T-helper 1 cell treated with Interleukin-12 subunit alpha and Interleukin-12 subunit beta and Interleukin-4 antibody, amounts not matched to agents 30 μg/mL and 1 μg/mL, for 36 hours (primary cell): ENCODE measurements at regions not wholly inside any gene's neighbourhood (a gene's known extent, or its start where the extent isn't known, plus 50 kb on each side); places are given as distances from the start of the nearest gene placed in this dataset.

Source experiments
- H3K27ac Mint-ChIP-seq: one replicate; pipeline ENCODE4 v1.8.0; 2021; ENCODE audit warnings: mild to moderate bottlenecking, mixed read lengths
- H3K27me3 Mint-ChIP-seq: one replicate; pipeline ENCODE4 v1.8.0; 2021; ENCODE audit warnings: low read depth, mixed read lengths
- H3K36me3 Mint-ChIP-seq: one replicate; pipeline ENCODE4 v1.8.0; 2021; ENCODE audit warnings: low read depth, mixed read lengths
- H3K4me1 Mint-ChIP-seq: one replicate; pipeline ENCODE4 v1.8.0; 2021; ENCODE audit warnings: low read depth, mixed read lengths
- H3K4me3 Mint-ChIP-seq: one replicate; pipeline ENCODE4 v1.8.0; 2021; ENCODE audit warnings: mild to moderate bottlenecking, moderate library complexity, mixed read lengths
- H3K9me3 Mint-ChIP-seq: one replicate; pipeline ENCODE4 v1.8.0; 2021; ENCODE audit warnings: mixed read lengths

DNA sequence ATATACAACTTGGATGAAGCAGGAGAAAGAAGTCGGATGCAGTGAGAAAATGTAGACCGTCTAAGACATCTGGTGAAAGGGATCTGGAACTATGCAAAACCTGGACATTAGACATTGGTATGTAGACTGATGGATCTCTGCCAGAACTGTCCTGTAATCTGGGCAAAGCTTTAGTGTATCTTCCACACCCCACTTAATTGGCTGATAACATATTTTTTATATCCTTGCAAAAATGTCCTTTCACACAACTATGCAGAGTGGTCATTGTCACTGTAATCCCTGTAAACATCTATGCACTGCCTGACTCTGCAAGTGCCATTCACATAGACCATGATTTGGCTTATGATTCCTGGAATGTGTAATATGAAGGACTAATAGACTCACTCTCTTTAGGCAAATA, 163.1 kb downstream of the TUSC7 start:
- no peaks in the 10 kb centered on the region for H3K9me3 Mint-ChIP-seq
- H3K4me1 Mint-ChIP-seq = no peaks in the 10 kb centered on the region
- no peak overlapping the region for H3K4me3 Mint-ChIP-seq
- H3K27me3 Mint-ChIP-seq = no peaks in the 10 kb centered on the region
- no peak overlapping the region for H3K27ac Mint-ChIP-seq
- no peaks in the 10 kb centered on the region for H3K36me3 Mint-ChIP-seq

DNA sequence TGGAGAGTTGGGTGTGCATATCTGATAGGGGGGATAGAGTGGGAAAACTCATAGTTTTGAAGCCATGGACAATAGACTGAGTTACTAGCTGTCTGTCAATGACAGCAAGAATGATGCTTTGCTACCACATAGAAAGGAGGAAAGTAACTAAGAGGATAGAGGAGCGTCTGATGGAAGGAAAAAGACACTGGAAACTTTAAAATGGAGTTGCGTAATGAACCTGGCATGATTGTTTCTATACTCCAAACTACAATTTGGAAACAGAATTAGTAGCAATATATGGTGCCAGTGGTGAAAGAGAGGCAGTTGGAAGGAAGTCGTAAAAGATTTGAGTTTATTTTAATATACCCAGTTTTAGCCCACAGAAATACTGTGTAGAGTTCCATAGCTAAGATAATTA, 163.6 kb downstream of the TUSC7 start:
- Mint-ChIP-seq H3K36me3 (no peaks in the 10 kb centered on the region), H3K9me3 (no peaks in the 10 kb centered on the region), H3K4me3 (no peak overlapping the region), H3K27me3 (no peaks in the 10 kb centered on the region), H3K4me1 (no peaks in the 10 kb centered on the region), H3K27ac (no peak overlapping the region)

GRCh38 chr3:116877968-116878367, 168.4 kb downstream of the TUSC7 start:
- Mint-ChIP-seq H3K27me3 (no peaks in the 10 kb centered on the region), H3K9me3 (no peaks in the 10 kb centered on the region), H3K36me3 (no peaks in the 10 kb centered on the region), H3K27ac (no peak overlapping the region), H3K4me3 (no peak overlapping the region), H3K4me1 (no peaks in the 10 kb centered on the region)

DNA sequence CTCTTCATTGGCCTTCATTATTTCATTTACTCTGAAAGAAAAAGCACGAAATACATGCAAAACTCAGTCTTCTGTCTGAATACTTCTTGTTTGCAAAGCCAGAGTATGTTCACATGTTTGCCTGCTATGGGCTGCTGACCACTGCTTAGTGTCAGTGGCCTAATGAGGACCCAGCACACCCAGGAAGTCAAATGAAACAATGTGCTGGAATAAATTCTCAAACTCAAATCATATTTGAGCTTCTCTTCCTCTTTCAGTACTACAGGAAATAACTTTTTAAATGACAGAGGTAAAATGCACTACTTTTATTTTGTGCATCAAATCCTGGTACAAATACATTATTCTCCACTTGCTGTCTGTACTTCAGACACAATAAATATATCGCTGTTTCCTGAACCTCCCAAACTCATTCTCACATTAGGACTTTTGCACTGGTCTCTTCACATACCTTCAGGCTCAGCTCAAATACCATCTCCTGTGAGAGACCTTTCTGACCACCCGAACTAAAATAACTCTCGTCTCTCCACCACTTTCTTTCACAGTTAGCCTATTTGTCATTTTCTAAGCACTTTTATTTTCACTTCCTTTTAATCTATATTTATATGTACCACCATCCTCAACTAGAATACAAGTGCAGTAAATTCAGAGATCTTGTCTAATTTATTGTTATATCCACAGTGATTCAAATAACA, 176.8 kb downstream of the TUSC7 start:
- no peak overlapping the region for H3K27ac Mint-ChIP-seq
- no peaks in the 10 kb centered on the region for H3K4me1 Mint-ChIP-seq
- no peaks in the 10 kb centered on the region for H3K36me3 Mint-ChIP-seq
- H3K27me3 Mint-ChIP-seq = no peaks in the 10 kb centered on the region
- no peaks in the 10 kb centered on the region for H3K9me3 Mint-ChIP-seq
- no peak overlapping the region for H3K4me3 Mint-ChIP-seq

GRCh38 chr3:116896116-116896515, 186.5 kb downstream of the TUSC7 start:
- Mint-ChIP-seq H3K27me3 (no peaks in the 10 kb centered on the region), H3K4me1 (no peaks in the 10 kb centered on the region)

DNA sequence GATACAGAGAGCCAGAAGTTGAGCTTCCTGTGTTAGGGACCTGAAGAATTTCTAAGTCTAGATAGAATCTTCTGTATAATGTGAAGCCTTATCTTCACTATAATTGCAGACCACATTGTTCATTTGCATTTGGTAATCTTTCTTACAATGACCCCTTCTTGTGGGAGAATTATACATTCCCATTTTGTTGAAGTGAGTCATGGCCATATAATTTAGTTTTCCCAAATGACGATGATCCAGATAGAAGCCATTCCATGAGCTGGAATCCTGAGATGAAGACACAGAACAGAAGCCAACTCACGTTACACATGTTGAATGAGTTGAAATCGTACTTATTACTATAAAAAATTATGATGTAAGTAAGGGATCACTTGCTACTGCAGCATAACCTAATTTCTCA, 187.8 kb downstream of the TUSC7 start:
- Mint-ChIP-seq H3K27me3 (no peaks in the 10 kb centered on the region), H3K4me1 (no peaks in the 10 kb centered on the region), H3K4me3 (no peak overlapping the region), H3K27ac (no peak overlapping the region), H3K36me3 (no peaks in the 10 kb centered on the region), H3K9me3 (no peaks in the 10 kb centered on the region)

More at GRCh38 chr3:116896116-116896515, 186.5 kb downstream of the TUSC7 start:
- Mint-ChIP-seq H3K9me3 (no peaks in the 10 kb centered on the region), H3K36me3 (no peaks in the 10 kb centered on the region), H3K27ac (no peak overlapping the region), H3K4me3 (no peak overlapping the region)

DNA sequence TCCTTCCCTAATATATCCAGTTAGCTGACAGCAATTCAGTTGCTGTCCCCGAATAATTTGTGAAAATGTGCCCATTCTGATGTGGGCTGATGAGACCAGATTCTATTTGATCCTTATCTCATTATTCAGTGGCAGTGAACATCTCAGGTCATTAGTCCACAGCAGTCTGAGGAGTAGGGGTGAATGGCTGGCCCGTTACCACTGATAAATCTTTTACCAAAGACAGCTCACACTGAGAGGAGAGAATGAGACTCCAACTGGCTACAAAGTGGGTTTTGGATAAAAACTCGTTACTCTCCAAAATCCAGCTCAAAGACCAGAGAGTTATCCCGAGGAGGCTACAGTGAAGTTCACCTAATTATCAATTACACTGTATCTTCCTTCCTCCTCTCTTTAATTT, 189.7 kb downstream of the TUSC7 start:
- Mint-ChIP-seq H3K9me3 (no peaks in the 10 kb centered on the region), H3K4me3 (no peak overlapping the region), H3K4me1 (no peaks in the 10 kb centered on the region), H3K27ac (no peak overlapping the region), H3K36me3 (no peaks in the 10 kb centered on the region), H3K27me3 (no peaks in the 10 kb centered on the region)

- no peak overlapping the region for H3K27ac Mint-ChIP-seq
- peaks cover 9% of the 10 kb centered on the region for H3K9me3 Mint-ChIP-seq
- no peak overlapping the region for H3K4me3 Mint-ChIP-seq
- H3K4me1 Mint-ChIP-seq = no peaks in the 10 kb centered on the region
- H3K36me3 Mint-ChIP-seq = no peaks in the 10 kb centered on the region
- no peaks in the 10 kb centered on the region for H3K27me3 Mint-ChIP-seq
These were observed 195.8 kb downstream of the TUSC7 start for GRCh38 chr3:116905334-116905733.

DNA sequence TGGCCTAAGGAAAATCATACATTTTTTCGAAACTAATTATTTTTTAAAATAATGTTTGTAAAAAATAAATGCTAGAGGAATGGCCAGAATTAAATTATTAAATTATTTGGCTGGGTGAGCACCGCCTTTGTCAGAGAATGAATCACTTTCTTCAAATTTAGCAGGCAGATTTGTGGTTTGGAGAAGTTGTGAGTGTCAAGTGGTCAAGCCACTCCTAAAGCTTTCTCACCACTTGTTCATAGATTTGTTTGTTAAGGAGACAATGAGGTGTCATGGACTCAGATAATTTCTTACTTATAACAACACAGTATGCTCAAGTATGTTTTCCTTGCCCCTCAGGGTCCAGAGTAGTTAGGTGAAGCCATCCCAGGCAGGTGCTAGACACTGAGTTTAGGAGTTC, 196.2 kb downstream of the TUSC7 start:
- no peaks in the 10 kb centered on the region for H3K4me1 Mint-ChIP-seq
- H3K27me3 Mint-ChIP-seq = no peaks in the 10 kb centered on the region
- H3K4me3 Mint-ChIP-seq = no peak overlapping the region
- H3K36me3 Mint-ChIP-seq = no peaks in the 10 kb centered on the region
- no peak overlapping the region for H3K27ac Mint-ChIP-seq
- peaks cover 9% of the 10 kb centered on the region for H3K9me3 Mint-ChIP-seq

- H3K27me3 Mint-ChIP-seq = no peaks in the 10 kb centered on the region
- no peaks in the 10 kb centered on the region for H3K4me1 Mint-ChIP-seq
- no peak overlapping the region for H3K4me3 Mint-ChIP-seq
- peaks cover 9% of the 10 kb centered on the region for H3K9me3 Mint-ChIP-seq
- no peaks in the 10 kb centered on the region for H3K36me3 Mint-ChIP-seq
- H3K27ac Mint-ChIP-seq = no peak overlapping the region
These were observed 202.5 kb downstream of the TUSC7 start for GRCh38 chr3:116912116-116912515.

DNA sequence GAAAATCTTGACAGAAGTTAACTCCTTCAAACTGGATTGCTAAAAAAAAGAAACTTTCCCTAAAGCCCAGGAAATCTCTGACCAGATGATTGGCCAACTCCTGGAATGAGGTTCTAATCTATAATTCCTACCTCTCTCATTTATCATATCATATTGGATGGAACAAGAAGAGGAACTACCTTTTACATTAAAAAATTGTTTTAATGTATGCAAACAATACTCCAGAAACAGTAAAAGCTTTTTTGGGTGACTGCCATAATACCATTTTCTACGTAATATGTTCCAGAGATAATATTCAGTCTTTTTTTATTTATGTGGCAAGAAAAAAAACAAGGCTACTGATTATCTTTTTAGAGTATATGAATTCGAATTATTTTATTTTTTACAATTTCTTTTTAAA, 204.4 kb downstream of the TUSC7 start:
- H3K4me1 Mint-ChIP-seq = no peaks in the 10 kb centered on the region
- no peak overlapping the region for H3K27ac Mint-ChIP-seq
- H3K27me3 Mint-ChIP-seq = no peaks in the 10 kb centered on the region
- no peak overlapping the region for H3K4me3 Mint-ChIP-seq
- H3K36me3 Mint-ChIP-seq = no peaks in the 10 kb centered on the region
- H3K9me3 Mint-ChIP-seq = peaks cover under 1% of the 10 kb centered on the region

- H3K4me1 Mint-ChIP-seq = no peaks in the 10 kb centered on the region
- H3K36me3 Mint-ChIP-seq = no peaks in the 10 kb centered on the region
- no peak overlapping the region for H3K4me3 Mint-ChIP-seq
- H3K27me3 Mint-ChIP-seq = no peaks in the 10 kb centered on the region
- no peaks in the 10 kb centered on the region for H3K9me3 Mint-ChIP-seq
- H3K27ac Mint-ChIP-seq = no peak overlapping the region
These were observed 207.3 kb downstream of the TUSC7 start for GRCh38 chr3:116916836-116917235.

DNA sequence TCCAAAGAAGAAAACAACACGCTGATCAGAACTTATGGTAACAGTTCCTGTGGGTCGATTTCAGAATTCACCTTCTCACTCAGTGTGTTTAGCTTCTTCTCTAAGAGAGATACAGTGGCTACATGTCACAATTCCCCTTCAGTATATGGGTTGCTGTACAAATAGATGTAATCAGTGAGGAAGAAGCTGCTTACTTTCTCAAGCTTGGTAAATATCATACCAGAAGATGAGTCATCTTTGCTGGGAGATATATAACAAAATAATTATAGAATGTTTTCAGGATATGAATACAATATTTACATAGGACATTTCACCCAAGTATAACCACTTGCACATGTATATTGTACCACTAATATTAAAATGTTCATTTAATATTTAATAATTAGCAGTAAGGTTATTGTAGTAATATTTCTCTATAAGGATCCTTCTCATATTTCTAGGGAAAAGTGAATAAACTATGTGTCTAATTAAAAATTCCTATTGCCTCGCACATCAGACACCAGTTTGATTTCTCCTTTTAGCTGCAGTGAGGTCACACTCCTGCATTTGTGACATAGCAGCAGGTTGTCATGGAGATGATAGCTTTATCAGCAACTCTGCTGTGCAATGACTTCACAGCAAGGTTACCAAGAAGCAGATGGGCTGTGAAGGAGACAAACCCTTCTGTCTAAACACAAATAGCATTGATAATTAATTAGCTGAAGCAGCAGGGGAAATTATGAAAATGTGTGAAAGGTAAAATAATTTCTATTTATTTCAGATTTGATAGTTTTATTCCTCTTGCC, 211.4 kb downstream of the TUSC7 start:
- Mint-ChIP-seq H3K36me3 (no peaks in the 10 kb centered on the region), H3K27me3 (no peaks in the 10 kb centered on the region), H3K9me3 (peaks cover 20% of the 10 kb centered on the region), H3K4me3 (no peak overlapping the region), H3K27ac (no peak overlapping the region), H3K4me1 (no peaks in the 10 kb centered on the region)

GRCh38 chr3:116927918-116928317, 218.3 kb downstream of the TUSC7 start:
- no peak overlapping the region for H3K4me3 Mint-ChIP-seq
- no peaks in the 10 kb centered on the region for H3K4me1 Mint-ChIP-seq
- no peak overlapping the region for H3K27ac Mint-ChIP-seq
- H3K36me3 Mint-ChIP-seq = no peaks in the 10 kb centered on the region
- peaks cover 35% of the 10 kb centered on the region for H3K9me3 Mint-ChIP-seq
- no peaks in the 10 kb centered on the region for H3K27me3 Mint-ChIP-seq

DNA sequence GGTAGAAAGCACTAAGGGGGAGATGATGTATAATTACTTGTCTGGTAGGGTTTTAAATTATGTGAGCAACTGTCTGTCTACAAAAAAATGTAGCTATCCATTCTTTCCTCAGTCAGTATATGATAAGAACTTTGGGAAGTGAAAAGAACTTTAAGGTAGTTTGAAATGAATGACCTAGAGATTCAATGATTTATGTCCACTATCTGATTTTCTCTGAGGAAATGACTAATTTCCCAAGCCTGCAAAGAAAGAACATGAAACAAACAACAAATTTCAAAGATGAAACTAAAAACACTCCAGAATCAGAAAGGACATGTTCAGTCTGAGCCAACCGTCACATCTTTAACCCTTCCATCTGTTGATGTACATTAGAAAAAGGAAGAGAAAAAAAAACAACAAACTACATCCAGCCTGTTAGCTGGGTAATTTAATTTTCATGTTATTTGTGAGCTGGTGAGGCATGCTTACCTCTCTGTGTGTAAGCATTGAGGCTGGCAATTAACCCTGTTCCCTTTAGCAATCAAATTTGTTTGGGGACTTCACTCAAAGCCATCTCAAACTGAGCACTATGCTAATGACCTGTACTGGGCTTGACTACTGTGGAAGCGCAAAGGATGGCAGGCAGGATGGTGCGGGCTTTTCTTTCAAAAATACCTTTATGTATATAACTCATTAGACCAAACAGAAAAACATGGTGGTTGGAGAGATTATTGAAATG, 220.1 kb downstream of the TUSC7 start:
- H3K36me3 Mint-ChIP-seq = no peaks in the 10 kb centered on the region
- no peaks in the 10 kb centered on the region for H3K4me1 Mint-ChIP-seq
- no peaks in the 10 kb centered on the region for H3K27me3 Mint-ChIP-seq
- H3K9me3 Mint-ChIP-seq = peaks cover 30% of the 10 kb centered on the region
- H3K4me3 Mint-ChIP-seq = no peak overlapping the region
- no peak overlapping the region for H3K27ac Mint-ChIP-seq
